K562 (cell line): ENCODE measurements at regions not wholly inside any gene's neighbourhood (a gene's known extent, or its start where the extent isn't known, plus 50 kb on each side); places are given as distances from the start of the nearest gene placed in this dataset.

Experiments used
- CEBPG ChIP-seq, 3 experiments: fragments of 200-800 bp in 1 of 3; sonication (Bioruptor generic) in 1 of 3; sonication (generic) in 1 of 3; formaldehyde crosslinking in 1 of 3; IDR thresholded peaks in 2 of 3; conservative IDR thresholded peaks in 1 of 3; 2 replicates each; pipeline versions ENCODE4 v1.6.1 to v1.8.0; 2016 to 2022; ENCODE audit warnings: missing compliant biosample characterization in 2 of 3, missing genetic modification characterization in 2 of 3, mild to moderate bottlenecking in 1 of 3, missing genetic modification reagents in 1 of 3
- DPF2 ChIP-seq: fragments of 450-650 bp; IDR thresholded peaks from 2 replicates; pipeline ENCODE4 v1.6.1; 2016
- ERF ChIP-seq: fragments of 450-650 bp; formaldehyde crosslinking; IDR thresholded peaks from 2 replicates; pipeline ENCODE4 v1.4.0; 2020; ENCODE audit warnings: mild to moderate bottlenecking, mixed read lengths
- MAFG ChIP-seq: fragments of 450-650 bp; conservative IDR thresholded peaks from 2 replicates; pipeline ENCODE4 v1.6.1; 2016; ENCODE audit warnings: missing genetic modification characterization, missing compliant biosample characterization
- MEF2D ChIP-seq: conservative IDR thresholded peaks from 2 replicates; pipeline ENCODE4 v1.6.1; 2016; ENCODE audit warnings: low read depth, missing genetic modification characterization, missing compliant biosample characterization
- MTA3 ChIP-seq: fragments of 450-650 bp; formaldehyde crosslinking; IDR thresholded peaks from 2 replicates; pipeline ENCODE4 v1.6.1; 2017; ENCODE audit warnings: mild to moderate bottlenecking, borderline replicate concordance
- POLR2A ChIP-seq: fragments of 450-650 bp; conservative IDR thresholded peaks from 2 replicates; pipeline ENCODE4 v1.6.1; 2016
- SUPT5H ChIP-seq: fragments of 450-650 bp; IDR thresholded peaks from 2 replicates; pipeline ENCODE4 v1.6.1; 2016
- TF ChIP-seq, protein P1 (sequence below): fragments of 250-450 bp; sonication (Bioruptor Pico); IDR thresholded peaks from 2 replicates; pipeline ENCODE4 v1.4.0; 2020; ENCODE audit warnings: mild to moderate bottlenecking, moderate library complexity
- TF ChIP-seq, protein P2 (sequence below): sonication (generic); formaldehyde crosslinking; IDR thresholded peaks from 2 replicates; pipeline ENCODE4 v1.8.0; 2022; ENCODE audit warnings: mild to moderate bottlenecking, missing genetic modification reagents
- TF ChIP-seq, protein P3 (sequence below), 3 experiments: IDR thresholded peaks in 2 of 3; conservative IDR thresholded peaks in 1 of 3; 2 replicates each; pipeline ENCODE4 v1.5.1; 2011 to 2012; ENCODE audit warnings: low read length in 3 of 3, mild to moderate bottlenecking in 3 of 3, control low read depth in 2 of 3, improper control_type of control experiment in 1 of 3, inconsistent platforms in 1 of 3, low read depth in 1 of 3, mixed read lengths in 1 of 3, moderate library complexity in 1 of 3; ENCODE audit not compliant: insufficient read depth in 2 of 3
- TF ChIP-seq, protein P4 (sequence below): fragments of 450-650 bp; IDR thresholded peaks from 2 replicates; pipeline ENCODE4 v1.6.1; 2017; ENCODE audit warnings: mild to moderate bottlenecking, moderate library complexity

- TF ChIP-seq, protein P1, sequence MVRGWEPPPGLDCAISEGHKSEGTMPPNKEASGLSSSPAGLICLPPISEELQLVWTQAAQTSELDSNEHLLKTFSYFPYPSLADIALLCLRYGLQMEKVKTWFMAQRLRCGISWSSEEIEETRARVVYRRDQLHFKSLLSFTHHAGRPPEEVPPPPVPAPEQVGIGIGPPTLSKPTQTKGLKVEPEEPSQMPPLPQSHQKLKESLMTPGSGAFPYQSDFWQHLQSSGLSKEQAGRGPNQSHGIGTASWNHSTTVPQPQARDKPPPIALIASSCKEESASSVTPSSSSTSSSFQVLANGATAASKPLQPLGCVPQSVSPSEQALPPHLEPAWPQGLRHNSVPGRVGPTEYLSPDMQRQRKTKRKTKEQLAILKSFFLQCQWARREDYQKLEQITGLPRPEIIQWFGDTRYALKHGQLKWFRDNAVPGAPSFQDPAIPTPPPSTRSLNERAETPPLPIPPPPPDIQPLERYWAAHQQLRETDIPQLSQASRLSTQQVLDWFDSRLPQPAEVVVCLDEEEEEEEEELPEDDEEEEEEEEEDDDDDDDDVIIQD = no peak
- TF ChIP-seq, protein P2, sequence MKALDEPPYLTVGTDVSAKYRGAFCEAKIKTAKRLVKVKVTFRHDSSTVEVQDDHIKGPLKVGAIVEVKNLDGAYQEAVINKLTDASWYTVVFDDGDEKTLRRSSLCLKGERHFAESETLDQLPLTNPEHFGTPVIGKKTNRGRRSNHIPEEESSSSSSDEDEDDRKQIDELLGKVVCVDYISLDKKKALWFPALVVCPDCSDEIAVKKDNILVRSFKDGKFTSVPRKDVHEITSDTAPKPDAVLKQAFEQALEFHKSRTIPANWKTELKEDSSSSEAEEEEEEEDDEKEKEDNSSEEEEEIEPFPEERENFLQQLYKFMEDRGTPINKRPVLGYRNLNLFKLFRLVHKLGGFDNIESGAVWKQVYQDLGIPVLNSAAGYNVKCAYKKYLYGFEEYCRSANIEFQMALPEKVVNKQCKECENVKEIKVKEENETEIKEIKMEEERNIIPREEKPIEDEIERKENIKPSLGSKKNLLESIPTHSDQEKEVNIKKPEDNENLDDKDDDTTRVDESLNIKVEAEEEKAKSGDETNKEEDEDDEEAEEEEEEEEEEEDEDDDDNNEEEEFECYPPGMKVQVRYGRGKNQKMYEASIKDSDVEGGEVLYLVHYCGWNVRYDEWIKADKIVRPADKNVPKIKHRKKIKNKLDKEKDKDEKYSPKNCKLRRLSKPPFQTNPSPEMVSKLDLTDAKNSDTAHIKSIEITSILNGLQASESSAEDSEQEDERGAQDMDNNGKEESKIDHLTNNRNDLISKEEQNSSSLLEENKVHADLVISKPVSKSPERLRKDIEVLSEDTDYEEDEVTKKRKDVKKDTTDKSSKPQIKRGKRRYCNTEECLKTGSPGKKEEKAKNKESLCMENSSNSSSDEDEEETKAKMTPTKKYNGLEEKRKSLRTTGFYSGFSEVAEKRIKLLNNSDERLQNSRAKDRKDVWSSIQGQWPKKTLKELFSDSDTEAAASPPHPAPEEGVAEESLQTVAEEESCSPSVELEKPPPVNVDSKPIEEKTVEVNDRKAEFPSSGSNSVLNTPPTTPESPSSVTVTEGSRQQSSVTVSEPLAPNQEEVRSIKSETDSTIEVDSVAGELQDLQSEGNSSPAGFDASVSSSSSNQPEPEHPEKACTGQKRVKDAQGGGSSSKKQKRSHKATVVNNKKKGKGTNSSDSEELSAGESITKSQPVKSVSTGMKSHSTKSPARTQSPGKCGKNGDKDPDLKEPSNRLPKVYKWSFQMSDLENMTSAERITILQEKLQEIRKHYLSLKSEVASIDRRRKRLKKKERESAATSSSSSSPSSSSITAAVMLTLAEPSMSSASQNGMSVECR (CRISPR knock-in tag) = no peak
- no peak for TF ChIP-seq ERF (CRISPR knock-in tag)
- TF ChIP-seq MTA3 = no peak
- TF ChIP-seq, protein P3, sequence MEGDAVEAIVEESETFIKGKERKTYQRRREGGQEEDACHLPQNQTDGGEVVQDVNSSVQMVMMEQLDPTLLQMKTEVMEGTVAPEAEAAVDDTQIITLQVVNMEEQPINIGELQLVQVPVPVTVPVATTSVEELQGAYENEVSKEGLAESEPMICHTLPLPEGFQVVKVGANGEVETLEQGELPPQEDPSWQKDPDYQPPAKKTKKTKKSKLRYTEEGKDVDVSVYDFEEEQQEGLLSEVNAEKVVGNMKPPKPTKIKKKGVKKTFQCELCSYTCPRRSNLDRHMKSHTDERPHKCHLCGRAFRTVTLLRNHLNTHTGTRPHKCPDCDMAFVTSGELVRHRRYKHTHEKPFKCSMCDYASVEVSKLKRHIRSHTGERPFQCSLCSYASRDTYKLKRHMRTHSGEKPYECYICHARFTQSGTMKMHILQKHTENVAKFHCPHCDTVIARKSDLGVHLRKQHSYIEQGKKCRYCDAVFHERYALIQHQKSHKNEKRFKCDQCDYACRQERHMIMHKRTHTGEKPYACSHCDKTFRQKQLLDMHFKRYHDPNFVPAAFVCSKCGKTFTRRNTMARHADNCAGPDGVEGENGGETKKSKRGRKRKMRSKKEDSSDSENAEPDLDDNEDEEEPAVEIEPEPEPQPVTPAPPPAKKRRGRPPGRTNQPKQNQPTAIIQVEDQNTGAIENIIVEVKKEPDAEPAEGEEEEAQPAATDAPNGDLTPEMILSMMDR (IDR thresholded peaks at IDR 0.05 in 2 of 3, conservative IDR thresholded peaks at IDR 0.05 in 1 of 3; ENCODE audit: insufficient read depth in 2 of 3, low read depth in 1 of 3, low read length in 3 of 3) = no peak
- TF ChIP-seq, protein P4, sequence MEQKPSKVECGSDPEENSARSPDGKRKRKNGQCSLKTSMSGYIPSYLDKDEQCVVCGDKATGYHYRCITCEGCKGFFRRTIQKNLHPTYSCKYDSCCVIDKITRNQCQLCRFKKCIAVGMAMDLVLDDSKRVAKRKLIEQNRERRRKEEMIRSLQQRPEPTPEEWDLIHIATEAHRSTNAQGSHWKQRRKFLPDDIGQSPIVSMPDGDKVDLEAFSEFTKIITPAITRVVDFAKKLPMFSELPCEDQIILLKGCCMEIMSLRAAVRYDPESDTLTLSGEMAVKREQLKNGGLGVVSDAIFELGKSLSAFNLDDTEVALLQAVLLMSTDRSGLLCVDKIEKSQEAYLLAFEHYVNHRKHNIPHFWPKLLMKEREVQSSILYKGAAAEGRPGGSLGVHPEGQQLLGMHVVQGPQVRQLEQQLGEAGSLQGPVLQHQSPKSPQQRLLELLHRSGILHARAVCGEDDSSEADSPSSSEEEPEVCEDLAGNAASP = no peak
- TF ChIP-seq POLR2A = no peak
- no peak for TF ChIP-seq MAFG
- no peak for TF ChIP-seq MEF2D (tag)
- TF ChIP-seq CEBPG (CRISPR knock-in tag; IDR thresholded peaks at IDR 0.05) = no peak
- no peak for TF ChIP-seq CEBPG (tag; conservative IDR thresholded peaks at IDR 0.05 in 1 of 2, IDR thresholded peaks at IDR 0.05 in 1 of 2)
- TF ChIP-seq SUPT5H = no peak
- no peak for TF ChIP-seq DPF2
Measured at GRCh38 chr5:168072665-168073064, 218.8 kb upstream of the WWC1 start.
